Fibroblast of mammary gland (primary cell): ENCODE measurements at regions not wholly inside any gene's neighbourhood (a gene's known extent, or its start where the extent isn't known, plus 50 kb on each side); places are given as distances from the start of the nearest gene placed in this dataset.

ENCODE experiments used
- DNase-seq: peaks from one replicate; pipeline ENCODE4 v3.0.0-alpha.2; 2010; ENCODE audit warnings: low read depth
- H3K4me3 ChIP-seq: 2 replicates; pipeline ENCODE4 v1.5.1; 2011; ENCODE audit warnings: low read depth, mild to moderate bottlenecking, low read length, moderate library complexity; ENCODE audit not compliant: control insufficient read depth
- CTCF ChIP-seq: conservative IDR thresholded peaks from 2 replicates; pipeline ENCODE4 v1.5.1; 2011; ENCODE audit warnings: low read depth, low read length, inconsistent platforms; ENCODE audit not compliant: control insufficient read depth, insufficient read depth

- H3K4me3 ChIP-seq, result no peak overlapping the region
- DNase-seq, result no peak
- no peak for TF ChIP-seq CTCF
Observed at GRCh38 chr18:52216666-52217065, 123.3 kb upstream of the DCC start.

GRCh38 chr18:52219102-52219501, 120.9 kb upstream of the DCC start:
- DNase-seq, result no peak
- no peak for TF ChIP-seq CTCF
- H3K4me3 ChIP-seq, result no peak overlapping the region

- H3K4me3 ChIP-seq, result no peak overlapping the region
- DNase-seq, result no peak
- TF ChIP-seq CTCF, result no peak
Observed at GRCh38 chr18:52220062-52220591, 119.9 kb upstream of the DCC start.

- TF ChIP-seq CTCF, result no peak
- H3K4me3 ChIP-seq, result no peak overlapping the region
- DNase-seq, result no peak
Observed at GRCh38 chr18:52222211-52222610, 117.8 kb upstream of the DCC start.

GRCh38 chr18:52227536-52227935, 112.5 kb upstream of the DCC start:
- TF ChIP-seq CTCF, result no peak
- H3K4me3 ChIP-seq, result no peak overlapping the region

GRCh38 chr18:52228166-52228565, 111.8 kb upstream of the DCC start:
- no peak for DNase-seq
- no peak for TF ChIP-seq CTCF

More at GRCh38 chr18:52227536-52227935, 112.5 kb upstream of the DCC start:
- DNase-seq, result no peak

GRCh38 chr18:52236131-52236530, 103.9 kb upstream of the DCC start:
- no peak for TF ChIP-seq CTCF
- peak; percentile 18 for DNase-seq
- H3K4me3 ChIP-seq, result no peak overlapping the region

More at GRCh38 chr18:52228166-52228565, 111.8 kb upstream of the DCC start:
- H3K4me3 ChIP-seq, result no peak overlapping the region
